Naive thymus-derived CD4-positive, alpha-beta T cell (primary cell): ENCODE measurements at regions not wholly inside any gene's neighbourhood (a gene's known extent, or its start where the extent isn't known, plus 50 kb on each side); places are given as distances from the start of the nearest gene placed in this dataset.
"Not testable (repeated sequence)": the region's sequence is repeated elsewhere in the genome, so short reads cannot be mapped to it uniquely, and the experiment has no call there.

Experiments
- ATAC-seq: fragments of 150-1000 bp; cut with Tn5 transposase; 2 replicates; pipeline ENCODE4 v1.10.0; 2021; ENCODE audit warnings: mild to moderate bottlenecking, moderate library complexity
- CTCF ChIA-PET: fragments of 350-600 bp; sonication (Branson Sonifier 250); formaldehyde crosslinking; loops from one replicate; lab custom pipeline; 2021; ENCODE audit warnings: antibody characterized with exemption; lab: Charles Lee
- POLR2A ChIA-PET: fragments of 350-600 bp; sonication (Branson Sonifier 250); formaldehyde crosslinking; loops from one replicate; lab custom pipeline; 2021; ENCODE audit warnings: antibody characterized with exemption, inconsistent platforms; lab: Charles Lee
- DNase-seq, 9 donors: peaks; one replicate each; pipeline versions ENCODE4 v3.0.0 to v3.0.0-alpha.2; 2020 to 2022; ENCODE audit warnings: mixed read lengths in 1 of 9
- H3K27ac ChIP-seq: one replicate; pipeline ENCODE4 v1.7.0; 2013; ENCODE audit warnings: mild to moderate bottlenecking, low read depth, low read length, moderate library complexity
- H3K27me3 ChIP-seq, 2 donors: one replicate each; pipeline ENCODE4 v1.7.0; 2013; ENCODE audit warnings: low read length in 2 of 2, mild to moderate bottlenecking in 2 of 2, moderate library complexity in 2 of 2; ENCODE audit not compliant: control insufficient read depth in 2 of 2, insufficient read depth in 2 of 2
- H3K36me3 ChIP-seq, 3 experiments: 1 replicate in 2 of 3; 2 replicates in 1 of 3; pipeline ENCODE4 v1.7.0; 2013; ENCODE audit warnings: low read length in 3 of 3, mild to moderate bottlenecking in 3 of 3, moderate library complexity in 1 of 3; ENCODE audit not compliant: insufficient read depth in 3 of 3, control insufficient read depth in 2 of 3
- H3K4me1 ChIP-seq, 2 donors: one replicate each; pipeline ENCODE4 v1.7.0; 2013; ENCODE audit warnings: low read length in 2 of 2, mild to moderate bottlenecking in 2 of 2, moderate library complexity in 1 of 2; ENCODE audit not compliant: control insufficient read depth in 2 of 2, insufficient read depth in 2 of 2
- H3K4me3 ChIP-seq: 2 replicates; pipeline ENCODE4 v1.7.0; 2013; ENCODE audit warnings: mild to moderate bottlenecking, low read length
- H3K9me3 ChIP-seq, 3 experiments: 1 replicate in 2 of 3; 2 replicates in 1 of 3; pipeline ENCODE4 v1.7.0; 2013; ENCODE audit warnings: low read length in 3 of 3; ENCODE audit not compliant: control insufficient read depth in 2 of 3
- H3K27ac Mint-ChIP-seq, 9 donors: one replicate each; pipeline ENCODE4 v1.8.0; 2020 to 2022; ENCODE audit warnings: mixed read lengths in 9 of 9, mild to moderate bottlenecking in 8 of 9, moderate library complexity in 5 of 9, inconsistent platforms in 2 of 9
- H3K27me3 Mint-ChIP-seq, 5 donors: one replicate each; pipeline ENCODE4 v1.8.0; 2021 to 2022; ENCODE audit warnings: mixed read lengths in 5 of 5, mild to moderate bottlenecking in 1 of 5
- H3K36me3 Mint-ChIP-seq, 5 donors: one replicate each; pipeline ENCODE4 v1.8.0; 2020 to 2022; ENCODE audit warnings: mixed read lengths in 5 of 5, mild to moderate bottlenecking in 3 of 5, inconsistent platforms in 1 of 5
- H3K4me1 Mint-ChIP-seq, 7 donors: one replicate each; pipeline ENCODE4 v1.8.0; 2020 to 2022; ENCODE audit warnings: mixed read lengths in 7 of 7, mild to moderate bottlenecking in 3 of 7, inconsistent platforms in 1 of 7
- H3K4me3 Mint-ChIP-seq, 10 donors: one replicate each; pipeline ENCODE4 v1.8.0; 2020 to 2022; ENCODE audit warnings: mild to moderate bottlenecking in 10 of 10, mixed read lengths in 10 of 10, moderate library complexity in 6 of 10, inconsistent platforms in 2 of 10
- H3K9me3 Mint-ChIP-seq, 11 donors: one replicate each; pipeline ENCODE4 v1.8.0; 2020 to 2022; ENCODE audit warnings: mixed read lengths in 11 of 11, mild to moderate bottlenecking in 4 of 11, inconsistent platforms in 1 of 11, moderate library complexity in 1 of 11
- intact Hi-C, 2 donors: fragments of 100-400 bp; cut with micrococcal nuclease; formaldehyde crosslinking; loops; one replicate each; pipeline ENCODE4 v1.15.1; 2023

DNA sequence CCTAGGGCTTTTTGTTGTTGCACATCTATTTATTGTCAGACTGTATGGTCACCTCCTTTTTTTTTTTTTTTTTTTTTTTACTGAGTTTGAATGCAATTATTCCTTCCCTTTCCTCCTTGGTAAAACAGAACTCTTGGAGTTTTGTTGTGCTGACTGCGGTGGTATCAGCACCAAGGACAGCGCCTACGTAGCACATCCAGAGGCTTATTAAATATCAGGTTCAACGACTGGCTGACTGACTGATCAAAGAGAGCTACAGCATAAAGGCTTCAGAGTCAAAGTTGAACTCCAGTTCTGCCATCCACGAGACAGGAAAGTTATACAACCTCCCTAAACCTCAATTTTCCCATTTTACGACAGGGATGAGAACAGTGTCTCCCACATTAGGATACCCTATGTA, 86.1 kb upstream of the RBFOX1 start:
- POLR2A ChIA-PET: no interaction called here
- Mint-ChIP-seq H3K27me3 (no peaks in the 10 kb centered on the region), H3K4me3 (no peak overlapping the region), H3K27ac (no peak overlapping the region), H3K36me3 (no peaks in the 10 kb centered on the region), H3K9me3 (peaks cover 0 to 32% (median 12%) of the 10 kb centered on the region in 11 donors), H3K4me1 (no peaks in the 10 kb centered on the region)
- DNase-seq (no peak), ATAC-seq (no peak)
- H3K27ac ChIP-seq: no peak overlapping the region
- no peaks in the 10 kb centered on the region for H3K9me3 ChIP-seq
- H3K4me1 ChIP-seq: no peaks in the 10 kb centered on the region
- CTCF ChIA-PET: no interaction called here
- no peaks in the 10 kb centered on the region for H3K36me3 ChIP-seq
- no peak overlapping the region for H3K4me3 ChIP-seq
- no peaks in the 10 kb centered on the region for H3K27me3 ChIP-seq
- intact Hi-C loops: no loop called here

DNA sequence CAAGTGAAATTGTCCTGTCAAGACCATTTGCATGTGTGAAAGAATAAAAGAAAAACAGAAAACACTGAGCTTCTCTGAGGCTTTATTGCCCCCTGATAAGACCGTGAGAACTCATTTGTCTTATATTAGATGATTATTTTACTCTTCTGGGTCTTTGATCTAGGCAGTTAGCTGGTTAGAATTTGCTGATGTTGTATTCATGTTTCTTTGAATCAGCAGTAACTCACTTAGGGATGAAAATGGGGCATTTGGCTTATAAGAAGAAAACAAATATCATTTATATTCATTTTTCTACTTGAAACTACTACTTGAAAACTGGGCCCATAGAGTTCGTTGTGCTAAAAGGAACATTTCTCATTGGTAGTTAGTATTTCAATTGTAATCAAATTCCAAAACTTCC, 93.1 kb upstream of the RBFOX1 start:
- H3K4me1 Mint-ChIP-seq: no peaks in the 10 kb centered on the region
- H3K27ac Mint-ChIP-seq: no peak overlapping the region

DNA sequence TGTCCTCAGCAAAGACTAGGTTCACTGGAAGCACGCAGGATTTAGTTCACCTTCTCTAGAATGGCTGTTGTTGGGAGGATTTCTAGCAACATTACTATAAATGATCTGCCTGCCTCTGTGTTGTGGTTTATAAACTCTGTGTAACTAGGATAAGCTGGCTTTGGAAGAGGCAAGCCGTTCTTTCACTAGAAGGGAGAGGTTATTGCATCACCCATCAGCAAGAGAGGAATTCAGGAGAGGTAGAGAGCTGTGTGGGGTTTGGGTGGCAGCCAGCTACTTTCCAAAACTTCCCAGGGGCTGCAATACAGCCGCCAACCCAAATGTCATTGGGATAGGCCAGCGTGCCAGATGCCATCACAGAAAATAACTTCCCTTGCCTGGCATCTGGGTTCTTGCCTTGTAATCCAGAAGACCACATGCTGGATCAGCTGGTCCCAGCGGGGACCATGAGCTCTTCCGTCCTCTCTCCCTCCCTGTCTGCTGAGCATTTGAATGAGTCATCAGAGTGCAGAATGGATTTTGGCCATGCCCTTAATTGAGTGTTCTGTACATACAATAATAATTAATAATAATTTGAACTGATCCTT, 95.7 kb upstream of the RBFOX1 start:
- Mint-ChIP-seq H3K27me3 (no peaks in the 10 kb centered on the region), H3K4me1 (no peaks in the 10 kb centered on the region), H3K4me3 (no peak overlapping the region), H3K27ac (no peak overlapping the region), H3K9me3 (peaks cover 3 to 26% (median 14%) of the 10 kb centered on the region in 11 donors), H3K36me3 (no peaks in the 10 kb centered on the region)
- Histone ChIP-seq H3K9me3 (peaks cover 0 to 4% (median 3%) of the 10 kb centered on the region in 3 experiments), H3K27me3 (no peaks in the 10 kb centered on the region), H3K27ac (no peak overlapping the region), H3K4me1 (no peaks in the 10 kb centered on the region), H3K4me3 (no peak overlapping the region), H3K36me3 (no peaks in the 10 kb centered on the region)
- intact Hi-C loops: no loop called here
- ChIA-PET CTCF (no interaction called here), POLR2A (no interaction called here)
- ATAC-seq (no peak), DNase-seq (no peak)

More for the DNA sequence above, 93.1 kb upstream of the RBFOX1 start:
- ATAC-seq: no peak
- no peaks in the 10 kb centered on the region for H3K27me3 Mint-ChIP-seq
- Histone ChIP-seq H3K27me3 (no peaks in the 10 kb centered on the region), H3K27ac (no peak overlapping the region), H3K4me3 (no peak overlapping the region), H3K9me3 (peaks cover 0 to 3% (median 0%) of the 10 kb centered on the region in 3 experiments), H3K4me1 (no peaks in the 10 kb centered on the region), H3K36me3 (no peaks in the 10 kb centered on the region)
- no peaks in the 10 kb centered on the region for H3K36me3 Mint-ChIP-seq
- H3K9me3 Mint-ChIP-seq: peaks cover 0 to 21% (median 8%) of the 10 kb centered on the region in 11 donors
- ChIA-PET POLR2A (no interaction called here), CTCF (no interaction called here)
- H3K4me3 Mint-ChIP-seq: no peak overlapping the region
- DNase-seq: no peak
- intact Hi-C loops: no loop called here

DNA sequence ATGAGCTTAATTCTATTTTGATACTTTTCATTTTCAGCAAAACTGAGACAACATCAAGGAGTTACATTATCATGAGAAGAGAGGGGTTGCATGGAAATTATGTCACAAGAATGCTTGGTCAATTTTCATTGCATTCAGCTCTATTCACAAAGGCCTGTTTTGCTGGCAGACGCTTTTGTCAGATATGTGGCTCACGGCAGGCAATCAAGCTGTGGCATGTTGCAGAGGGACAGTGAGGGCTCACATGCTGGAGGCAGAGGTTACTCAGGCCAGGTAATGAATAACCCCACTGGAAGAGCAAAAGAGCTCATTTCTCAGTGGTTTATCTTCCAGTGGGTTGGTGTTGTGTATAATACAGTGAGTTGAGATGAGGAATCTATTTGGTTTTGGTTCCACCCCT, 98.7 kb upstream of the RBFOX1 start:
- Histone ChIP-seq H3K4me3 (no peak overlapping the region), H3K36me3 (no peaks in the 10 kb centered on the region), H3K9me3 (peaks cover 0 to 4% (median 0%) of the 10 kb centered on the region in 3 experiments), H3K4me1 (no peaks in the 10 kb centered on the region), H3K27me3 (no peaks in the 10 kb centered on the region), H3K27ac (no peak overlapping the region)
- ATAC-seq (no peak), DNase-seq (no peak)
- Mint-ChIP-seq H3K27ac (no peak overlapping the region), H3K4me3 (no peak overlapping the region), H3K27me3 (no peaks in the 10 kb centered on the region), H3K4me1 (no peaks in the 10 kb centered on the region), H3K36me3 (no peaks in the 10 kb centered on the region), H3K9me3 (peaks cover 0 to 25% (median 13%) of the 10 kb centered on the region in 11 donors)
- intact Hi-C loops: no loop called here
- CTCF ChIA-PET: no interaction called here
- POLR2A ChIA-PET: no interaction called here

DNA sequence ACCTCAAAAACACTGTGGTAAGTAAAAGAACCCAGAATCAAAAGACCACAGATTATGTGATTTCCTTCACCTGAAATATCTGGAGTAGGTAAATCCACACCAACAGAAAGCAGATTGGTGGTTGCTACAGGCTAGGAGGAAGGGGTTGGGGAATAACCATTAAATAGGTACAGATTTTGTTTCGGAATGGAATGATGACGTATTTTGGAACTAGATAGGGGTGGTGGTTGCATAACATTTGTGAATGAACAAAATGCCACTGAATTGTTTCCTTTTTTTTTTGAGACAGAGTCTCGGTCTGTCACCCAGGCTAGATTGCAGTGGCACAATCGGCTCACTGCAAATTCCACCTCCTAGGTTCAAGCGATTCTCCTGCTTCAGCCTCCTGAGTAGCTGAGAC, 100.9 kb upstream of the RBFOX1 start:
- intact Hi-C loops: no loop called here
- ATAC-seq: no peak
- H3K4me3 ChIP-seq: no peak overlapping the region
- H3K27ac Mint-ChIP-seq: no peak overlapping the region
- POLR2A ChIA-PET: no interaction called here
- peaks cover 0 to 12% (median 0%) of the 10 kb centered on the region in 3 experiments for H3K9me3 ChIP-seq
- no peaks in the 10 kb centered on the region for H3K36me3 Mint-ChIP-seq
- H3K27me3 ChIP-seq: no peaks in the 10 kb centered on the region
- DNase-seq: no peak
- no peaks in the 10 kb centered on the region for H3K4me1 Mint-ChIP-seq
- H3K36me3 ChIP-seq: no peaks in the 10 kb centered on the region
- peaks cover 3 to 34% (median 16%) of the 10 kb centered on the region in 11 donors for H3K9me3 Mint-ChIP-seq
- CTCF ChIA-PET: no interaction called here
- no peak overlapping the region for H3K4me3 Mint-ChIP-seq
- no peaks in the 10 kb centered on the region for H3K4me1 ChIP-seq
- no peak overlapping the region for H3K27ac ChIP-seq
- H3K27me3 Mint-ChIP-seq: no peaks in the 10 kb centered on the region

DNA sequence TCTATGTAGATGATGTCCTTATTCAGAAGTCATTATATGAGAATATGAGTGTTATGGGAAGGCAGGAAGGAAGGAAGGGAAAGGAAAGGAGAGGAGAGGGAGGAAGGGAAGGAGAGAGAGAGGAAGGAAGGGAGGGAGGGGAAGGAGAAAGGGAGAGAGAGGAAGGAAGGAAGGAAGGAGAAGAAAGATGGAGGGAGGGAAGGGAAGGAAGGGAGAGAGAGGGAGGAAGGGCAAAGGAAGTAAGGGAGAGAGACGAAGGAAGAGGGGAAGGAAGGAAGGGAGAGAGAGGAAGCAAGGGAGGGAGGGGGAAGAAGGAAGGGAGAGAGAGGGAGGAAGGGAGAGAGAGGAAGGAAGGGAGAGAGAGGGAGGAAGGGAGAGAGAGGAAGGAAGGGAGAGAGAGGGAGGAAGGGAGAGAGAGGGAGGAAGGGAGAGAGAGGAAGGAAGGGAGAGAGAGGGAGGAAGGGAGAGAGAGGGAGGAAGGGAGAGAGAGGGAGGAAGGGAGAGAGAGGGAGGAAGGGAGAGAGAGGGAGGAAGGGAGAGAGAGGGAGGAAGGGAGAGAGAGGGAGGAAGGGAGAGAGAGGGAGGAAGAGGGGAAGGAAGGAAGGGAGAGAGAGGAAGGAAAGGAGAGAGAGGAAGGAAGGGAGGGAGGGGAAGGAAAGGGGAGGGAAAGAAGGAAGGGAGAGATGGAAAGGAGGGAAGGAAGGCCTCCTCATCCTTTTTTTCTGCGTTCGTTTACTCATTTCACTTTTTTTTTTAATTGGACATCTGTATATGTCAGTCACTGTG, 103.0 kb upstream of the RBFOX1 start:
- peaks cover 3 to 34% (median 16%) of the 10 kb centered on the region in 11 donors for H3K9me3 Mint-ChIP-seq
- H3K4me1 Mint-ChIP-seq, intact Hi-C loops: not testable (repeated sequence)

More for the DNA sequence above, 103.0 kb upstream of the RBFOX1 start:
- H3K27me3 Mint-ChIP-seq, H3K36me3 Mint-ChIP-seq, H3K4me3 Mint-ChIP-seq, DNase-seq, CTCF ChIA-PET, H3K36me3 ChIP-seq, ATAC-seq, H3K27ac ChIP-seq, H3K27me3 ChIP-seq, H3K4me3 ChIP-seq, H3K4me1 ChIP-seq, POLR2A ChIA-PET, H3K27ac Mint-ChIP-seq: not testable (repeated sequence)
- H3K9me3 ChIP-seq: peaks cover 0 to 12% (median 0%) of the 10 kb centered on the region in 3 experiments
